ENCODE measurements at regions not wholly inside any gene's neighbourhood (a gene's known extent, or its start where the extent isn't known, plus 50 kb on each side); places are given as distances from the start of the nearest gene placed in this dataset.

- ChIA-PET CTCF (ENCODE audit: low intra/inter-chr PET ratio, low total read pairs) (no interaction called here), POLR2A (no interaction called here)
- peak; percentile 87 for TF ChIP-seq RAD51 (IDR thresholded peaks at IDR 0.05; ENCODE audit: borderline replicate concordance)
- no peak for TF ChIP-seq BORCS8-MEF2B (CRISPR knock-in tag; IDR thresholded peaks at IDR 0.05)
- peak; percentile 62 for TF ChIP-seq USF2 (IDR thresholded peaks at IDR 0.05; ENCODE audit: low read depth, low read length)
- TF ChIP-seq USF2 (CRISPR knock-in tag; IDR thresholded peaks at IDR 0.05; ENCODE audit: borderline replicate concordance): no peak
- intact Hi-C loops (cut with micrococcal nuclease; ENCODE audit: unreplicated experiment): no loop called here
- H3K4me3 ChIP-seq (replicated peaks in 1 of 3; ENCODE audit: insufficient read depth in 1 of 3, low read depth in 2 of 3, low read length in 3 of 3): no peak overlapping the region
- no peaks in the 10 kb centered on the region for H3K9me3 ChIP-seq (ENCODE audit: low read length)
- H2AFZ ChIP-seq (ENCODE audit: low read length): no peak overlapping the region
- H3K79me2 ChIP-seq (ENCODE audit: insufficient read depth, low read length): no peaks in the 10 kb centered on the region
- H3K9ac ChIP-seq (ENCODE audit: insufficient read depth, low read depth, low read length): no peak overlapping the region
- FAIRE-seq (no peak), ATAC-seq (no peak), DNase-seq (ENCODE audit: low spot score) (no peak)
- H3K4me2 ChIP-seq (ENCODE audit: low read depth, low read length): no peak overlapping the region
- WGBS (ENCODE audit: low lambda C conversion rate): 23% methylated on average over 7 of the region's 7 CpGs
- H3K27ac ChIP-seq (ENCODE audit: extremely low read length, insufficient read depth, low read length): no peak overlapping the region
- no TSS peak for BruUV-seq (replicated peaks)
- in situ Hi-C loops (cut with HindIII; ENCODE audit: extremely low pct_ligation_motif_present, low pct_unique_long_range_greater_than_20kb): no loop called here
- 0 out of 5 replicates have a peak, but pooled peaks cover 0 to 1% of the 10 kb centered on the region in 2 experiments for H3K27me3 ChIP-seq (ENCODE audit: control insufficient read depth in 1 of 2, insufficient read depth in 2 of 2, low read length in 2 of 2)
- no peaks in the 10 kb centered on the region for H4K20me1 ChIP-seq (ENCODE audit: insufficient read depth, low read length)
- no peaks in the 10 kb centered on the region for H3K36me3 ChIP-seq (replicated peaks in 1 of 2; ENCODE audit: control insufficient read depth in 1 of 2, insufficient read depth in 2 of 2, low read length in 2 of 2)
- H3K4me1 ChIP-seq (ENCODE audit: insufficient read depth, low read length): no peaks in the 10 kb centered on the region
Observed at GRCh38 chr6:14372734-14373489, 255.3 kb downstream of the CD83 start.

- no peak for ATAC-seq
- ChIA-PET CTCF (ENCODE audit: low intra/inter-chr PET ratio, low total read pairs) (no interaction called here), POLR2A (no interaction called here)
- intact Hi-C loops (cut with micrococcal nuclease; ENCODE audit: unreplicated experiment): no loop called here
- FAIRE-seq: no peak
- no TSS peak for BruUV-seq (replicated peaks)
- in situ Hi-C loops (cut with HindIII; ENCODE audit: extremely low pct_ligation_motif_present, low pct_unique_long_range_greater_than_20kb): no loop called here
- H3K4me2 ChIP-seq (ENCODE audit: low read depth, low read length): no peak overlapping the region
- 0 out of 5 replicates have a peak, but pooled peaks cover 0 to 1% of the 10 kb centered on the region in 2 experiments for H3K27me3 ChIP-seq (ENCODE audit: control insufficient read depth in 1 of 2, insufficient read depth in 2 of 2, low read length in 2 of 2)
- no peaks in the 10 kb centered on the region for H3K9me3 ChIP-seq (ENCODE audit: low read length)
- no peak for DNase-seq (ENCODE audit: low spot score)
- no peak overlapping the region for H2AFZ ChIP-seq (ENCODE audit: low read length)
- H4K20me1 ChIP-seq (ENCODE audit: insufficient read depth, low read length): no peaks in the 10 kb centered on the region
- no peaks in the 10 kb centered on the region for H3K36me3 ChIP-seq (replicated peaks in 1 of 2; ENCODE audit: control insufficient read depth in 1 of 2, insufficient read depth in 2 of 2, low read length in 2 of 2)
- no peaks in the 10 kb centered on the region for H3K79me2 ChIP-seq (ENCODE audit: insufficient read depth, low read length)
- H3K4me1 ChIP-seq (ENCODE audit: insufficient read depth, low read length): no peaks in the 10 kb centered on the region
- 32% methylated on average over 6 of the region's 7 CpGs for WGBS (ENCODE audit: low lambda C conversion rate)
- no peak overlapping the region for H3K4me3 ChIP-seq (replicated peaks in 1 of 3; ENCODE audit: insufficient read depth in 1 of 3, low read depth in 2 of 3, low read length in 3 of 3)
- no peak overlapping the region for H3K9ac ChIP-seq (ENCODE audit: insufficient read depth, low read depth, low read length)
- no peak overlapping the region for H3K27ac ChIP-seq (ENCODE audit: extremely low read length, insufficient read depth, low read length)
- no peak for TF ChIP-seq HES4 (CRISPR knock-in tag; IDR thresholded peaks at IDR 0.05; ENCODE audit: borderline replicate concordance)
- no peak for TF ChIP-seq PRDM4 (CRISPR knock-in tag; IDR thresholded peaks at IDR 0.05; ENCODE audit: borderline replicate concordance)
- TF ChIP-seq TEAD3 (CRISPR knock-in tag; optimal IDR thresholded peaks at IDR 0.05; ENCODE audit: borderline replicate concordance): no peak
- no peak for TF ChIP-seq AGO2 (optimal IDR thresholded peaks at IDR 0.05; ENCODE audit: low read depth, low read length)
- TF ChIP-seq EHMT2 (IDR thresholded peaks at IDR 0.05; ENCODE audit: borderline replicate concordance, low read depth, low read length): no peak
- no peak for TF ChIP-seq THRA (CRISPR knock-in tag; IDR thresholded peaks at IDR 0.05; ENCODE audit: borderline replicate concordance)
Observed at GRCh38 chr6:14373648-14374437, 256.3 kb downstream of the CD83 start.

Data from HepG2 (cell line).